Psoas muscle (tissue), 7 donors: ENCODE measurements at regions not wholly inside any gene's neighbourhood (a gene's known extent, or its start where the extent isn't known, plus 50 kb on each side); places are given as distances from the start of the nearest gene placed in this dataset.

Experiments
- ATAC-seq, 4 donors: fragments of 200-7000 bp; cut with Tn5 transposase; one replicate each; pipeline ENCODE4 v1.9.1; 2020; ENCODE audit warnings: moderate library complexity in 3 of 4, mild to moderate bottlenecking in 2 of 4
- DNase-seq, 2 donors: peaks; one replicate each; pipeline ENCODE4 v3.0.0-alpha.2; 2020
- H3K27ac ChIP-seq: fragments of 200-600 bp; one replicate; pipeline ENCODE4 v1.8.0; 2022
- H3K27me3 ChIP-seq, 3 donors: fragments of 200-600 bp in 1 of 3; one replicate each; pipeline versions ENCODE4 v1.6.1 to v1.8.0; 2013 to 2022; ENCODE audit warnings: low read length in 2 of 3, mild to moderate bottlenecking in 2 of 3, moderate library complexity in 1 of 3; ENCODE audit not compliant: insufficient read depth in 3 of 3
- H3K36me3 ChIP-seq, 2 donors: fragments of 200-600 bp in 1 of 2; one replicate each; pipeline versions ENCODE4 v1.6.1 to v1.8.0; 2013 to 2022; ENCODE audit warnings: low read depth in 1 of 2, mild to moderate bottlenecking in 1 of 2, moderate library complexity in 1 of 2; ENCODE audit not compliant: insufficient read depth in 1 of 2
- H3K4me1 ChIP-seq: fragments of 200-600 bp; one replicate; pipeline ENCODE4 v1.8.0; 2022
- H3K4me3 ChIP-seq: fragments of 200-600 bp; one replicate; pipeline ENCODE4 v1.8.0; 2022; ENCODE audit warnings: mild to moderate bottlenecking
- H3K9me3 ChIP-seq: fragments of 200-600 bp; one replicate; pipeline ENCODE4 v1.8.0; 2022
- WGBS, 3 donors: extraction: QIAGEN DNeasy Blood & Tissue Kit; methylation state at CpG; one replicate each; pipeline versions ENCODE4 v1.1.6 to v1.1.7; 2013; 5-methylcytosine and 5-hydroxymethylcytosine counted together
- intact Hi-C, 2 donors: fragments of 100-400 bp; cut with DNase I; formaldehyde crosslinking; loops; one replicate each; pipeline versions ENCODE4 v1.11.0 to v1.14.2; 2022
- TF ChIP-seq, protein P1 (sequence below): fragments of 200-600 bp; IDR thresholded peaks from one replicate; pipeline ENCODE4 v1.8.0; 2022; ENCODE audit warnings: antibody characterized with exemption
- donor health status: healthy with polysubstance abuse.
- donor health status: DM: no; HTN: no; CAD: no; lungs with moderate emphysema.
- donor health status: Bipolar disorder and iron deficiency.
- donor health status: healthy.
- donor health status: DM: yes; HTN: yes; CAD: no.
- donor health status: DM: no; HTN: no; CAD: no.
- donor health status: DM: yes; HTN: yes; CAD: no.

DNA sequence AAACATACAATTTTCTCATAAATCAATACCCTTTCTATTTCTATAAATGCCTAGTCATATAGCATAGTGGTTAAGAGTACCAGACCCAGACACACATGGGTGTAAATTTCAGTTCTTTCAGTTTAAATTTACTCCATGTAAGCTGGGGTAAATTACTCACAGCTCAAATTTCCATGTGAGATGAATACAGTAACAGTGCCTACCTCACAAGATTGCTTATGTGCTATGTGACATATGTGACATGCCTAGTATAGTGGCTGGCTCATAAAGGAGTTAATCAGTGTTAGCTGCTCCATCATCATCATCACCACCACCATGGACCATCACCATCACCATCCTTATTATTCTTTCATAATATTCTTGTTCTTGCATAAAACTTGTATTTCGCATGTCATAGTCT, 61.6 kb upstream of the CD302 start:
- intact Hi-C loops = no loop called here
- no peaks in the 10 kb centered on the region for H3K36me3 ChIP-seq
- H3K27ac ChIP-seq = no peak overlapping the region
- TF ChIP-seq, protein P1, sequence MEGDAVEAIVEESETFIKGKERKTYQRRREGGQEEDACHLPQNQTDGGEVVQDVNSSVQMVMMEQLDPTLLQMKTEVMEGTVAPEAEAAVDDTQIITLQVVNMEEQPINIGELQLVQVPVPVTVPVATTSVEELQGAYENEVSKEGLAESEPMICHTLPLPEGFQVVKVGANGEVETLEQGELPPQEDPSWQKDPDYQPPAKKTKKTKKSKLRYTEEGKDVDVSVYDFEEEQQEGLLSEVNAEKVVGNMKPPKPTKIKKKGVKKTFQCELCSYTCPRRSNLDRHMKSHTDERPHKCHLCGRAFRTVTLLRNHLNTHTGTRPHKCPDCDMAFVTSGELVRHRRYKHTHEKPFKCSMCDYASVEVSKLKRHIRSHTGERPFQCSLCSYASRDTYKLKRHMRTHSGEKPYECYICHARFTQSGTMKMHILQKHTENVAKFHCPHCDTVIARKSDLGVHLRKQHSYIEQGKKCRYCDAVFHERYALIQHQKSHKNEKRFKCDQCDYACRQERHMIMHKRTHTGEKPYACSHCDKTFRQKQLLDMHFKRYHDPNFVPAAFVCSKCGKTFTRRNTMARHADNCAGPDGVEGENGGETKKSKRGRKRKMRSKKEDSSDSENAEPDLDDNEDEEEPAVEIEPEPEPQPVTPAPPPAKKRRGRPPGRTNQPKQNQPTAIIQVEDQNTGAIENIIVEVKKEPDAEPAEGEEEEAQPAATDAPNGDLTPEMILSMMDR = no peak
- H3K4me1 ChIP-seq = no peaks in the 10 kb centered on the region
- DNase-seq (no peak), ATAC-seq (no peak)
- WGBS, 3 donors = 97 to 100% (median 98%) methylated on average over 1 of the region's 1 CpG
- H3K4me3 ChIP-seq = no peak overlapping the region
- H3K9me3 ChIP-seq = no peaks in the 10 kb centered on the region
- H3K27me3 ChIP-seq = no peaks in the 10 kb centered on the region

DNA sequence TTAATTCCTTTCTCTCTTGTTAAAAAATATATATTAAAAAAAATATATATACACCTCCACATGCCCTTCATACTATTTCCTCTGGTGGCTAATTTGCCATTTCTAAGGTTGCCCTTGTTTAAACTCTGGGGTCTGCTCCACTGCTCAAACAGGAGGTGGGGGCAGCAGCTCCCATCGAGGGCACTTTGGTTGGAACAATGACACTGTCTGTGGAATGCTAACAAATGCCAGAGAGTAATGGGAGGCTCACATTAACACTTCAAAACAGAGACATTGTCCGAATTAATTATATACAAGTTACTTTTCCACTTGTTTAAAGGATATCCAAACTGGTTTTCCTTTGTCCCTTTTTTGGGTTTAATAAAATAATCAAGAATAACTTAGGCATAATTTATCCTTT, 58.8 kb upstream of the CD302 start:
- no peaks in the 10 kb centered on the region for H3K27me3 ChIP-seq
- WGBS, 3 donors = 23 to 39% (median 37%) methylated on average over 2 of the region's 2 CpGs

DNA sequence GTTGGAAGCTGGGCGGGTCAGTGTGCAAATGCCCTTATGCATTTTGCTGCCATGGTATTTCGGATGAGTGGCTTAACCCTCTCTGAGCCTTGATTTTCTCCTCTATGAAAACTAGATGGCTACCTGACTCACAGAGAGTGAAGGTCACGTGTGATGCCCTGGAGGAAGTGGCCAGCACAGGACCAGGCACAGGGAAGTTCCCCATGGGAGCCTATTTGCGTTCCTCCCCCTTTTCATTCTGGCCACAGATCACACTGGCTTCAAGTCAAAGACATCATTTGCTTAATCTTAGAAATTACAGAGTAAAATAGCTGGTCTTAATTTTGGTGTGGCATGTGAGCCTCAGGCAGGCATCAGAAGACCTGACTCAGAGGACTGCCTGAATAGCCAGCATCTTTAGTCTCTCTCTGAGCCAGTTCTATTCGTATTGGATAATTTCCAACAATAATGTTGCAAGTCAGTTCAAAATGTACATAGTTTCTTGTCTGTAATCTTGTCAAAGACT, 57.6 kb upstream of the CD302 start:
- Histone ChIP-seq H3K27me3 (no peaks in the 10 kb centered on the region), H3K4me3 (no peak overlapping the region), H3K4me1 (no peaks in the 10 kb centered on the region), H3K27ac (no peak overlapping the region), H3K9me3 (no peaks in the 10 kb centered on the region), H3K36me3 (no peaks in the 10 kb centered on the region)
- ATAC-seq = no peak
- intact Hi-C loops = no loop called here
- TF ChIP-seq, protein P1 = no peak
- DNase-seq = no peak
- WGBS, 3 donors = 82 to 85% (median 85%) methylated on average over 5 of the region's 5 CpGs

More for the DNA sequence above, 58.8 kb upstream of the CD302 start:
- H3K4me3 ChIP-seq = no peak overlapping the region
- H3K4me1 ChIP-seq = no peaks in the 10 kb centered on the region
- TF ChIP-seq, protein P1 = no peak
- DNase-seq = no peak
- no peaks in the 10 kb centered on the region for H3K36me3 ChIP-seq
- no peak overlapping the region for H3K27ac ChIP-seq
- no peak for ATAC-seq
- intact Hi-C loops = no loop called here
- no peaks in the 10 kb centered on the region for H3K9me3 ChIP-seq

DNA sequence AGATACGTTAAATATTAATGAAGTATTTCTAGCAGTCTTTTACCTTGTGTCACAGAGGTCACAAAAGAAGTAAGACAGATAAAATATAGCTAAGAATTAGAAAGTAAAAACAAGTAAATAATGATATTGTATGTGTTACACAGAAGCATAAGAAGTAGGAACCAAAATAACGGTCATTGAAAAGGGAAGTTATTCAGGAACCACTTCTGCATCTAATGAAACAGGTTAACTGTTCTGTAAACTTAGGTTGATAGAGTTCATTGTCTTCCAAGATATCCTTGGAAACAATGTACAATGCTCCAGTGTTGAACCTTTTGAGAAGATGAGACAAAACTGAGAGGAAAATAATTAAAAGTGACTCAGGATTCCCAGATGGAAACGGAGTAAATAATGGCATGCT, 57.1 kb upstream of the CD302 start:
- no peak for DNase-seq
- WGBS, 3 donors = 68 to 81% (median 77%) methylated on average over 3 of the region's 3 CpGs

DNA sequence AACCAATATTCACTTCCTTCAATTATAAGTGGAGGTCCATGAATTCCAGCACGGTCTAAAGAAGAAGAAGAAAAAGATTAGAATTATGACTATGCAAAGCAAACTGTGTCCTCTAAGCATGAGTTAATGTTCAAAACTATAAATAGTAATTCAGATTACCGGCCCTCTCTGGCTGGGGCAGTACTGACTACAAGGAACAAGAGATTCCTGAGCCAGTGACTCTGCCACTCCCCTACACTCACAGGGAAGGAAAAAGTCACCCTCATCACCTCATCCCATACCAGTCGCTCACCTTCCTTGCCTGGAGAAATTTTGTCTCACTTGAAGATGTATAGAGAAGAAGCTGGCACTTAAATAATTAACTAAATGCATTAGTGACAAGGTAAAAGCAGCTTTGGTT, 56.5 kb upstream of the CD302 start:
- Histone ChIP-seq H3K4me3 (no peak overlapping the region), H3K36me3 (no peaks in the 10 kb centered on the region), H3K4me1 (no peaks in the 10 kb centered on the region), H3K9me3 (no peaks in the 10 kb centered on the region), H3K27ac (no peak overlapping the region), H3K27me3 (no peaks in the 10 kb centered on the region)
- ATAC-seq = no peak
- TF ChIP-seq, protein P1 = no peak
- 60 to 70% (median 65%) methylated on average over 3 of the region's 3 CpGs for WGBS, 3 donors
- DNase-seq = no peak
- intact Hi-C loops = no loop called here

More for the DNA sequence above, 57.1 kb upstream of the CD302 start:
- H3K27me3 ChIP-seq = no peaks in the 10 kb centered on the region
- no peak overlapping the region for H3K4me3 ChIP-seq
- H3K36me3 ChIP-seq = no peaks in the 10 kb centered on the region
- no peak for ATAC-seq
- H3K4me1 ChIP-seq = no peaks in the 10 kb centered on the region
- intact Hi-C loops = no loop called here
- TF ChIP-seq, protein P1 = no peak
- H3K9me3 ChIP-seq = no peaks in the 10 kb centered on the region
- no peak overlapping the region for H3K27ac ChIP-seq
